Esophagus muscularis mucosa (tissue), 4 donors: ENCODE measurements at regions not wholly inside any gene's neighbourhood (a gene's known extent, or its start where the extent isn't known, plus 50 kb on each side); places are given as distances from the start of the nearest gene placed in this dataset.
A peak's percentile ranks its signal among the peaks of the same experiment; 100 is the strongest.
"Not testable (repeated sequence)": the region's sequence is repeated elsewhere in the genome, so short reads cannot be mapped to it uniquely, and the experiment has no call there.

ENCODE experiments used
- DNase-seq: peaks from one replicate; pipeline ENCODE4 v3.0.0-alpha.2; 2017; ENCODE audit errors: extremely low spot score
- H3K27ac ChIP-seq, 4 donors: fragments of 200-600 bp; sonication (generic); replicated peaks in 1 of 4; 1 replicate in 3 of 4; 2 replicates in 1 of 4; pipeline ENCODE4 v1.5.1; 2016 to 2019; ENCODE audit warnings: mild to moderate bottlenecking in 1 of 4
- H3K27me3 ChIP-seq, 4 donors: fragments of 200-600 bp; sonication (generic); one replicate each; pipeline versions ENCODE4 v1.5.1 to v1.6.0; 2016 to 2019
- H3K36me3 ChIP-seq, 4 donors: fragments of 200-600 bp; sonication (generic); one replicate each; pipeline ENCODE4 v1.5.1; 2016 to 2019
- H3K4me1 ChIP-seq, 4 donors: fragments of 200-600 bp; sonication (generic); one replicate each; pipeline ENCODE4 v1.5.1; 2016 to 2019
- H3K4me3 ChIP-seq, 4 donors: fragments of 200-600 bp; sonication (generic); 1 replicate in 2 of 4; 2 replicates in 2 of 4; pipeline ENCODE4 v1.5.1; 2016 to 2019; ENCODE audit warnings: mild to moderate bottlenecking in 4 of 4, moderate library complexity in 1 of 4
- H3K9me3 ChIP-seq, 4 donors: fragments of 200-600 bp; sonication (generic); 1 replicate in 3 of 4; 2 replicates in 1 of 4; pipeline ENCODE4 v1.5.1; 2016 to 2019
- CTCF ChIP-seq, 3 experiments: fragments of 200-600 bp in 2 of 3; fragments of 450-650 bp in 1 of 3; sonication (generic) in 2 of 3; IDR thresholded peaks; one replicate each; pipeline ENCODE4 v1.5.1; 2017 to 2019; ENCODE audit warnings: antibody characterized with exemption in 3 of 3, mild to moderate bottlenecking in 2 of 3, moderate library complexity in 1 of 3
- EP300 ChIP-seq: sonication (generic); formaldehyde crosslinking; IDR thresholded peaks from one replicate; pipeline ENCODE4 v1.6.1; 2017; ENCODE audit warnings: antibody characterized with exemption
- POLR2A ChIP-seq: fragments of 450-650 bp; IDR thresholded peaks from one replicate; pipeline ENCODE4 v1.6.1; 2017; ENCODE audit warnings: antibody characterized with exemption, moderate library complexity, mild to moderate bottlenecking, low read depth
- POLR2AphosphoS5 ChIP-seq, 2 donors: sonication (generic); formaldehyde crosslinking; IDR thresholded peaks; one replicate each; pipeline ENCODE4 v1.6.1; 2017; ENCODE audit warnings: antibody characterized with exemption in 2 of 2
- WGBS: methylation state at CpG from one replicate; pipeline ENCODE4 v1.1.5; 2018; 5-methylcytosine and 5-hydroxymethylcytosine counted together
- intact Hi-C: fragments of 100-400 bp; cut with DNase I; formaldehyde crosslinking; loops from one replicate; pipeline ENCODE4 v1.15.1; 2023

- no peaks in the 10 kb centered on the region for H3K4me1 ChIP-seq
- TF ChIP-seq EP300 (no peak), POLR2AphosphoS5 (IDR thresholded peaks at IDR 0.05) (no peak), CTCF (IDR thresholded peaks at IDR 0.05) (no peak), POLR2A (no peak)
- intact Hi-C loops: no loop called here
- no peaks in the 10 kb centered on the region for H3K27me3 ChIP-seq
- DNase-seq: no peak
- no peaks in the 10 kb centered on the region for H3K9me3 ChIP-seq
- H3K4me3 ChIP-seq: no peak overlapping the region
- no peak overlapping the region for H3K27ac ChIP-seq
- H3K36me3 ChIP-seq: no peaks in the 10 kb centered on the region
Measured at GRCh38 chr3:117047951-117048705, 338.5 kb downstream of the TUSC7 start.

- no peak for TF ChIP-seq CTCF (IDR thresholded peaks at IDR 0.05)
- TF ChIP-seq POLR2AphosphoS5 (IDR thresholded peaks at IDR 0.05): no peak
- TF ChIP-seq POLR2A: no peak
- TF ChIP-seq EP300: no peak
- Histone ChIP-seq H3K36me3 (no peaks in the 10 kb centered on the region), H3K4me3 (no peak overlapping the region), H3K4me1 (no peaks in the 10 kb centered on the region), H3K27ac (no peak overlapping the region), H3K9me3 (no peaks in the 10 kb centered on the region), H3K27me3 (no peaks in the 10 kb centered on the region)
- intact Hi-C loops: no loop called here
- WGBS: 67% methylated on average over 5 of the region's 5 CpGs
- no peak for DNase-seq
Measured at GRCh38 chr3:117052395-117052794, 342.8 kb downstream of the TUSC7 start.

GRCh38 chr3:117054556-117054955, 345.0 kb downstream of the TUSC7 start:
- TF ChIP-seq POLR2AphosphoS5 (IDR thresholded peaks at IDR 0.05) (no peak), CTCF (IDR thresholded peaks at IDR 0.05) (no peak), EP300 (no peak), POLR2A (no peak)
- intact Hi-C loops: no loop called here
- Histone ChIP-seq H3K36me3 (no peaks in the 10 kb centered on the region), H3K27ac (no peak overlapping the region), H3K27me3 (no peaks in the 10 kb centered on the region), H3K4me1 (no peaks in the 10 kb centered on the region), H3K9me3 (no peaks in the 10 kb centered on the region), H3K4me3 (no peak overlapping the region)
- 80% methylated on average over 2 of the region's 2 CpGs for WGBS
- DNase-seq: no peak

- H3K27me3 ChIP-seq, H3K4me1 ChIP-seq, H3K9me3 ChIP-seq, H3K36me3 ChIP-seq, intact Hi-C loops, H3K4me3 ChIP-seq, H3K27ac ChIP-seq, DNase-seq: not testable (repeated sequence)
- WGBS: 82% methylated on average over 5 of the region's 5 CpGs
Measured at GRCh38 chr3:117056946-117057345, 347.4 kb downstream of the TUSC7 start.

GRCh38 chr3:117059067-117059955, 349.7 kb downstream of the TUSC7 start:
- no peaks in the 10 kb centered on the region for H3K9me3 ChIP-seq
- intact Hi-C loops: no loop called here
- H3K36me3 ChIP-seq: no peaks in the 10 kb centered on the region
- DNase-seq: no peak
- WGBS: 51% methylated on average over 6 of the region's 6 CpGs
- H3K27ac ChIP-seq: no peak overlapping the region
- no peak overlapping the region for H3K4me3 ChIP-seq
- peaks cover 0 to 26% (median 15%) of the 10 kb centered on the region in 4 donors for H3K4me1 ChIP-seq
- TF ChIP-seq CTCF (IDR thresholded peaks at IDR 0.05) (peak in 2 of 3 experiments; percentile 30 to 37), EP300 (no peak)
- no peaks in the 10 kb centered on the region for H3K27me3 ChIP-seq
